HG03558 (cell line): ENCODE measurements at regions not wholly inside any gene's neighbourhood (a gene's known extent, or its start where the extent isn't known, plus 50 kb on each side); places are given as distances from the start of the nearest gene placed in this dataset.

Experiments used
- ATAC-seq: cut with Tn5 transposase; IDR thresholded peaks from one replicate; pipeline ENCODE4 v1.9.1; 2021; ENCODE audit warnings: moderate number of reproducible peaks; ENCODE audit not compliant: unreplicated experiment; ENCODE audit errors: extremely low read depth

GRCh38 chr3:117114517-117115265, 405.1 kb downstream of the TUSC7 start:
- ATAC-seq = no peak

- no peak for ATAC-seq
Observed at GRCh38 chr3:117117188-117117936, 407.8 kb downstream of the TUSC7 start.

GRCh38 chr3:117118604-117119003, 409.0 kb downstream of the TUSC7 start:
- ATAC-seq = no peak

- ATAC-seq = no peak
Observed at GRCh38 chr3:117120014-117120413, 410.4 kb downstream of the TUSC7 start.

- ATAC-seq = no peak
Observed at GRCh38 chr3:117122609-117123008, 413.0 kb downstream of the TUSC7 start.

- ATAC-seq = no peak
Observed at GRCh38 chr3:117126460-117126859, 416.9 kb downstream of the TUSC7 start.

GRCh38 chr3:117126946-117127546, 417.5 kb downstream of the TUSC7 start:
- ATAC-seq = no peak

GRCh38 chr3:117128133-117128532, 418.6 kb downstream of the TUSC7 start:
- no peak for ATAC-seq

GRCh38 chr3:117128872-117129271, 419.3 kb downstream of the TUSC7 start:
- ATAC-seq = no peak

GRCh38 chr3:117129516-117129915, 419.9 kb downstream of the TUSC7 start:
- ATAC-seq = no peak

- no peak for ATAC-seq
Observed at GRCh38 chr3:117130222-117130621, 420.6 kb downstream of the TUSC7 start.

- no peak for ATAC-seq
Observed at GRCh38 chr3:117131259-117131658, 421.7 kb downstream of the TUSC7 start.

- no peak for ATAC-seq
Observed at GRCh38 chr3:117133066-117133465, 423.5 kb downstream of the TUSC7 start.

GRCh38 chr3:117135207-117135606, 425.6 kb downstream of the TUSC7 start:
- ATAC-seq = no peak

GRCh38 chr3:117136003-117136402, 426.4 kb downstream of the TUSC7 start:
- no peak for ATAC-seq

GRCh38 chr3:117137065-117137464, 427.5 kb downstream of the TUSC7 start:
- no peak for ATAC-seq

GRCh38 chr3:117139681-117140080, 430.1 kb downstream of the TUSC7 start:
- no peak for ATAC-seq

- no peak for ATAC-seq
Observed at GRCh38 chr3:117141812-117142211, 432.2 kb downstream of the TUSC7 start.

- no peak for ATAC-seq
Observed at GRCh38 chr3:117144853-117145252, 435.3 kb downstream of the TUSC7 start.

GRCh38 chr3:117145677-117146076, 436.1 kb downstream of the TUSC7 start:
- no peak for ATAC-seq

- no peak for ATAC-seq
Observed at GRCh38 chr3:117146571-117146970, 437.0 kb downstream of the TUSC7 start.
